Transverse colon (tissue), 4 donors: ENCODE measurements at regions not wholly inside any gene's neighbourhood (a gene's known extent, or its start where the extent isn't known, plus 50 kb on each side); places are given as distances from the start of the nearest gene placed in this dataset.

Source experiments
- DNase-seq: peaks from one replicate; pipeline ENCODE4 v3.0.0-alpha.2; 2019
- H3K27ac ChIP-seq, 4 donors: fragments of 200-600 bp; sonication (generic); 2 replicates each; pipeline ENCODE4 v1.5.1; 2016 to 2018; ENCODE audit warnings: inconsistent platforms in 4 of 4
- H3K27me3 ChIP-seq: fragments of 200-600 bp; sonication (generic); 2 replicates; pipeline ENCODE4 v1.5.1; 2017; ENCODE audit warnings: inconsistent platforms
- H3K36me3 ChIP-seq, 4 donors: fragments of 200-600 bp; sonication (generic); 2 replicates each; pipeline ENCODE4 v1.5.1; 2017 to 2019; ENCODE audit warnings: inconsistent platforms in 4 of 4
- H3K4me1 ChIP-seq, 4 donors: fragments of 200-600 bp; sonication (generic); 2 replicates each; pipeline ENCODE4 v1.5.1; 2017 to 2020; ENCODE audit warnings: inconsistent platforms in 4 of 4
- H3K4me3 ChIP-seq, 4 donors: fragments of 200-600 bp; sonication (generic); 1 replicate in 1 of 4; 2 replicates in 3 of 4; pipeline versions ENCODE4 v1.5.1 to v1.6.1; 2017 to 2019; ENCODE audit warnings: inconsistent platforms in 4 of 4
- H3K9me3 ChIP-seq, 2 donors: fragments of 200-600 bp; sonication (generic); 2 replicates each; pipeline ENCODE4 v1.5.1; 2017 to 2019; ENCODE audit warnings: inconsistent platforms in 2 of 2
- CTCF ChIP-seq, 5 experiments: fragments of 200-600 bp in 3 of 5; fragments of 450-650 bp in 2 of 5; sonication (generic) in 3 of 5; IDR thresholded peaks; 1 replicate in 2 of 5; 2 replicates in 3 of 5; pipeline ENCODE4 v1.5.1; 2016 to 2017; ENCODE audit warnings: antibody characterized with exemption in 5 of 5, inconsistent platforms in 3 of 5, mild to moderate bottlenecking in 2 of 5, moderate library complexity in 1 of 5
- EP300 ChIP-seq: sonication (generic); formaldehyde crosslinking; IDR thresholded peaks from one replicate; pipeline ENCODE4 v1.6.1; 2017; ENCODE audit warnings: antibody characterized with exemption, low read depth
- POLR2A ChIP-seq: fragments of 450-650 bp; IDR thresholded peaks from one replicate; pipeline ENCODE4 v1.6.1; 2016; ENCODE audit warnings: antibody characterized with exemption, mild to moderate bottlenecking, moderate library complexity
- POLR2AphosphoS5 ChIP-seq, 3 donors: sonication (generic); formaldehyde crosslinking; IDR thresholded peaks; one replicate each; pipeline ENCODE4 v1.6.1; 2016; ENCODE audit warnings: antibody characterized with exemption in 3 of 3
- WGBS, 2 donors: methylation state at CpG; one replicate each; pipeline ENCODE4 v1.1.5; 2018; ENCODE audit warnings: low coverage in 1 of 2; 5-methylcytosine and 5-hydroxymethylcytosine counted together
- in situ Hi-C, 4 donors: fragments of 200-750 bp; cut with MboI; loops; one replicate each; pipeline versions ENCODE4 v1.15.0 to v1.15.1; 2017; ENCODE audit warnings: low sequenced_read_pairs in 3 of 4, low pct_ligation_motif_present in 1 of 4, low pct_unique_long_range_greater_than_20kb in 1 of 4
- intact Hi-C: fragments of 100-400 bp; cut with DNase I; formaldehyde crosslinking; loops from one replicate; pipeline ENCODE4 v1.15.1; 2023; ENCODE audit warnings: low total_unique reads

GRCh38 chr5:117872798-117873368 is 1115.5 kb downstream of the DTWD2 start:
- WGBS, 2 donors, result 86% methylated on average over 4 of the region's 4 CpGs; no CpG with 5 or more reads in 1 of the 2 donors
- TF ChIP-seq POLR2A (no peak), EP300 (no peak), CTCF (IDR thresholded peaks at IDR 0.05) (no peak), POLR2AphosphoS5 (IDR thresholded peaks at IDR 0.05) (no peak)
- in situ Hi-C loops, result no loop called here
- Histone ChIP-seq H3K36me3 (no peaks in the 10 kb centered on the region), H3K27me3 (no peaks in the 10 kb centered on the region), H3K27ac (no peak overlapping the region), H3K4me1 (no peaks in the 10 kb centered on the region), H3K9me3 (no peaks in the 10 kb centered on the region), H3K4me3 (no peak overlapping the region)
- intact Hi-C loops, result no loop called here
- no peak for DNase-seq

DNA sequence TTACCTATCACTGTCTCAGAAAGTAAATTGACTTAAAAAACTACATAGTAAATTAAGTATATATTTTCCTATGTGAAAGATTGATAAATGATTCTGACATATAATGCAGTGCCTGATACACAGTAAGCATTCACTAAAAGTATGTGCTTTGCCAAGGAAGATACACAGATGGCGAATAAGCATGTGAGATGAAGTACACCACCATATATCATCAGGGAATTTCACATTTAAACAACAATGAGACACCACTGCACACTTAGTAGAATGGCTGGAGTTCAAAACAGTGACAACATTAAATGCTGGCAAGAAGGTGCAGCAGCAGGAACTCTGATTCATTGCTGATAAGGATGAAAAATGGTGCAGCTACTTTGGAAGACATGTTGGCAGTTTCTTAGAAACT is 1118.8 kb downstream of the DTWD2 start:
- 75 to 88% methylated on average over 1 of the region's 1 CpG for WGBS, 2 donors
- Histone ChIP-seq H3K36me3 (no peaks in the 10 kb centered on the region), H3K27ac (no peak overlapping the region), H3K4me3 (no peak overlapping the region), H3K9me3 (no peaks in the 10 kb centered on the region), H3K27me3 (no peaks in the 10 kb centered on the region), H3K4me1 (no peaks in the 10 kb centered on the region)
- TF ChIP-seq EP300, result no peak
- TF ChIP-seq POLR2A, result no peak
- TF ChIP-seq CTCF (IDR thresholded peaks at IDR 0.05), result no peak
- TF ChIP-seq POLR2AphosphoS5 (IDR thresholded peaks at IDR 0.05), result no peak
- in situ Hi-C loops (no loop called here), intact Hi-C loops (no loop called here)
- no peak for DNase-seq

GRCh38 chr5:117863586-117864296 is 1124.6 kb downstream of the DTWD2 start:
- TF ChIP-seq POLR2AphosphoS5 (IDR thresholded peaks at IDR 0.05) (no peak), POLR2A (no peak), EP300 (no peak), CTCF (IDR thresholded peaks at IDR 0.05) (no peak)
- intact Hi-C loops, result no loop called here
- in situ Hi-C loops, result no loop called here
- Histone ChIP-seq H3K4me1 (no peaks in the 10 kb centered on the region), H3K36me3 (no peaks in the 10 kb centered on the region), H3K27ac (no peak overlapping the region), H3K27me3 (no peaks in the 10 kb centered on the region), H3K9me3 (no peaks in the 10 kb centered on the region), H3K4me3 (no peak overlapping the region)
- WGBS, 2 donors, result 85 to 93% methylated on average over 2 of the region's 2 CpGs
- DNase-seq, result no peak

DNA sequence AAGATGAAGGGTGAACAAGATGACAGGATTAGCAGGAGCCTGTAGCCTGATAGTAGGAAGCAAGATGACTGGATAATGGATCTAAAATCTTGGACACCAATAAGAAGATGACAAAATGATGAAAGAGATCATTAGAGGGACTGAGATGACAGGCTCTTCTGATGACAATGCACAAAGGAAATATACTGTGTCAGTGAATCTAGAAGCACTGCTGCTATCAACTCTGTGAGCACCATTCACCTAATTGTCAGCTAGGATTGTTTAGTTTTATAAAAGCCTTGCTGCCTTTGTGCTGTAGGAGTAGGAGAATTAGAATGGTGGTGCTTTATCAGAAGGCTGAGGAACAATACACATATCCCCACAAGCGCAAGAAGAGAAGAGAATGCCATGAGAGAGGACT is 1127.8 kb downstream of the DTWD2 start:
- intact Hi-C loops (no loop called here), in situ Hi-C loops (no loop called here)
- H3K4me3 ChIP-seq, result no peak overlapping the region
- no peaks in the 10 kb centered on the region for H3K27me3 ChIP-seq
- WGBS, 2 donors, result 89 to 100% methylated on average over 1 of the region's 1 CpG
- H3K9me3 ChIP-seq, result no peaks in the 10 kb centered on the region
- no peak overlapping the region for H3K27ac ChIP-seq
- no peaks in the 10 kb centered on the region for H3K36me3 ChIP-seq
- no peaks in the 10 kb centered on the region for H3K4me1 ChIP-seq
- no peak for DNase-seq
- TF ChIP-seq POLR2A (no peak), POLR2AphosphoS5 (IDR thresholded peaks at IDR 0.05) (no peak), EP300 (no peak), CTCF (IDR thresholded peaks at IDR 0.05) (no peak)
